Inferior parietal cortex (tissue), 1 donor: ENCODE measurements at regions not wholly inside any gene's neighbourhood (a gene's known extent, or its start where the extent isn't known, plus 50 kb on each side); places are given as distances from the start of the nearest gene placed in this dataset.

Experiments
- DNase-seq: peaks from one replicate; pipeline ENCODE4 v3.0.0-alpha.2; 2016; ENCODE audit errors: extremely low spot score

- DNase-seq: no peak
These were observed 745.1 kb downstream of the TSN start for GRCh38 chr2:122500316-122501105.

- DNase-seq: no peak
These were observed 751.2 kb downstream of the TSN start for GRCh38 chr2:122506620-122507019.

- DNase-seq: no peak
These were observed 751.8 kb downstream of the TSN start for GRCh38 chr2:122507261-122507660.

GRCh38 chr2:122512091-122512490, 756.6 kb downstream of the TSN start:
- DNase-seq: no peak

GRCh38 chr2:122514451-122514996, 759.1 kb downstream of the TSN start:
- DNase-seq: no peak

GRCh38 chr2:122515731-122516290, 760.4 kb downstream of the TSN start:
- no peak for DNase-seq

GRCh38 chr2:122516775-122517174, 761.3 kb downstream of the TSN start:
- no peak for DNase-seq

- no peak for DNase-seq
These were observed 763.9 kb downstream of the TSN start for GRCh38 chr2:122519366-122519765.

GRCh38 chr2:122519821-122520611, 764.6 kb downstream of the TSN start:
- no peak for DNase-seq

- no peak for DNase-seq
These were observed 767.7 kb downstream of the TSN start for GRCh38 chr2:122523143-122523542.

- DNase-seq: no peak
These were observed 768.5 kb downstream of the TSN start for GRCh38 chr2:122523981-122524380.

- DNase-seq: no peak
These were observed 769.9 kb downstream of the TSN start for GRCh38 chr2:122525336-122525735.

- DNase-seq: no peak
These were observed 772.6 kb downstream of the TSN start for GRCh38 chr2:122528061-122528460.

GRCh38 chr2:122528958-122529705, 773.7 kb downstream of the TSN start:
- DNase-seq: peak; percentile 28

GRCh38 chr2:122530814-122531213, 775.4 kb downstream of the TSN start:
- no peak for DNase-seq

GRCh38 chr2:122531290-122532071, 776.0 kb downstream of the TSN start:
- no peak for DNase-seq

- no peak for DNase-seq
These were observed 776.6 kb downstream of the TSN start for GRCh38 chr2:122532072-122532344.

- no peak for DNase-seq
These were observed 777.0 kb downstream of the TSN start for GRCh38 chr2:122532481-122532880.

GRCh38 chr2:122535960-122536505, 780.6 kb downstream of the TSN start:
- DNase-seq: no peak

- DNase-seq: no peak
These were observed 783.9 kb downstream of the TSN start for GRCh38 chr2:122539311-122539710.

- DNase-seq: no peak
These were observed 784.5 kb downstream of the TSN start for GRCh38 chr2:122539920-122540319.
